Psoas muscle (tissue), 7 donors: ENCODE measurements at regions not wholly inside any gene's neighbourhood (a gene's known extent, or its start where the extent isn't known, plus 50 kb on each side); places are given as distances from the start of the nearest gene placed in this dataset.

ENCODE experiments used
- ATAC-seq, 4 donors: fragments of 200-7000 bp; cut with Tn5 transposase; one replicate each; pipeline ENCODE4 v1.9.1; 2020; ENCODE audit warnings: moderate library complexity in 3 of 4, mild to moderate bottlenecking in 2 of 4
- DNase-seq, 2 donors: peaks; one replicate each; pipeline ENCODE4 v3.0.0-alpha.2; 2020
- H3K27ac ChIP-seq: fragments of 200-600 bp; one replicate; pipeline ENCODE4 v1.8.0; 2022
- H3K27me3 ChIP-seq, 3 donors: fragments of 200-600 bp in 1 of 3; one replicate each; pipeline versions ENCODE4 v1.6.1 to v1.8.0; 2013 to 2022; ENCODE audit warnings: low read length in 2 of 3, mild to moderate bottlenecking in 2 of 3, moderate library complexity in 1 of 3; ENCODE audit not compliant: insufficient read depth in 3 of 3
- H3K36me3 ChIP-seq, 2 donors: fragments of 200-600 bp in 1 of 2; one replicate each; pipeline versions ENCODE4 v1.6.1 to v1.8.0; 2013 to 2022; ENCODE audit warnings: low read depth in 1 of 2, mild to moderate bottlenecking in 1 of 2, moderate library complexity in 1 of 2; ENCODE audit not compliant: insufficient read depth in 1 of 2
- H3K4me1 ChIP-seq: fragments of 200-600 bp; one replicate; pipeline ENCODE4 v1.8.0; 2022
- H3K4me3 ChIP-seq: fragments of 200-600 bp; one replicate; pipeline ENCODE4 v1.8.0; 2022; ENCODE audit warnings: mild to moderate bottlenecking
- H3K9me3 ChIP-seq: fragments of 200-600 bp; one replicate; pipeline ENCODE4 v1.8.0; 2022
- WGBS, 3 donors: extraction: QIAGEN DNeasy Blood & Tissue Kit; methylation state at CpG; one replicate each; pipeline versions ENCODE4 v1.1.6 to v1.1.7; 2013; 5-methylcytosine and 5-hydroxymethylcytosine counted together
- intact Hi-C, 2 donors: fragments of 100-400 bp; cut with DNase I; formaldehyde crosslinking; loops; one replicate each; pipeline versions ENCODE4 v1.11.0 to v1.14.2; 2022
- TF ChIP-seq, protein P1 (sequence below): fragments of 200-600 bp; IDR thresholded peaks from one replicate; pipeline ENCODE4 v1.8.0; 2022; ENCODE audit warnings: antibody characterized with exemption
- donor health status: healthy with polysubstance abuse.
- donor health status: DM: no; HTN: no; CAD: no; lungs with moderate emphysema.
- donor health status: Bipolar disorder and iron deficiency.
- donor health status: healthy.
- donor health status: DM: yes; HTN: yes; CAD: no.
- donor health status: DM: no; HTN: no; CAD: no.
- donor health status: DM: yes; HTN: yes; CAD: no.

DNA sequence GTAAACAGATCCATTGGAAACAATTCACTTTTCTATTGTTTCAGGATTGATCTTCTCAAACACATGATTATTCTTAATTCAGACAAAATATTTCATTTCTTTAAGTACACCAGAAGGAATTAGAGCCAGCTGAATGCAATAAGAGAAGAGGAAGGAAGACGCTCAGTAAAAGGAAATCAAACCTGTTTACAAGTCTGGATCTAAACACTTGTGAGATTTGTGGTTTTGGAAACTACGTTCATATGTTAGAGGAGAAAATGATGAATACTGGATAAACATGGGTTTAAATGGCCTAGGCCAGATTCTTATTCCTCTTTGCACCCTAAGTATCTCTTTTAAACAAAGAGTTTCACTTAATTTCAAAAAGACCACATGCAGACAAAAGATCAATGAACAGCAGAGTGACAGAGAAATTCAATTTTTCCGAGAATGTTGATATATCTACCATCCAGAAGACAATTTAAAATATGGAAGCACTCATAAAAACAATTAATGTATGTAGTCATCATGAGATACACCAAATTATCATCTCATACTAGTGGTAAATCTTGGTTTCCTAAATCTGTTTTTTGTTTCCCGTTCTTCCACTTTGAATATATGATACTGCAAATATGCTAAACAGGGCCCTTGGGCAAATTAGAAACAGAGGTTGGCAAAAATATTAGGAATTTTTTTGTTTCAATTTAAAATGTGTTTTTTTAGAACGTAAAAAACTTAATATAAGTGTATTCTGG, 703.5 kb upstream of the CITED2 start:
- WGBS, 3 donors, result 72 to 77% (median 74%) methylated on average over 5 of the region's 5 CpGs
- Histone ChIP-seq H3K4me3 (no peak overlapping the region), H3K9me3 (no peaks in the 10 kb centered on the region), H3K4me1 (peaks cover 10% of the 10 kb centered on the region), H3K27ac (no peak overlapping the region), H3K36me3 (no peaks in the 10 kb centered on the region), H3K27me3 (no peaks in the 10 kb centered on the region)
- TF ChIP-seq, protein P1, sequence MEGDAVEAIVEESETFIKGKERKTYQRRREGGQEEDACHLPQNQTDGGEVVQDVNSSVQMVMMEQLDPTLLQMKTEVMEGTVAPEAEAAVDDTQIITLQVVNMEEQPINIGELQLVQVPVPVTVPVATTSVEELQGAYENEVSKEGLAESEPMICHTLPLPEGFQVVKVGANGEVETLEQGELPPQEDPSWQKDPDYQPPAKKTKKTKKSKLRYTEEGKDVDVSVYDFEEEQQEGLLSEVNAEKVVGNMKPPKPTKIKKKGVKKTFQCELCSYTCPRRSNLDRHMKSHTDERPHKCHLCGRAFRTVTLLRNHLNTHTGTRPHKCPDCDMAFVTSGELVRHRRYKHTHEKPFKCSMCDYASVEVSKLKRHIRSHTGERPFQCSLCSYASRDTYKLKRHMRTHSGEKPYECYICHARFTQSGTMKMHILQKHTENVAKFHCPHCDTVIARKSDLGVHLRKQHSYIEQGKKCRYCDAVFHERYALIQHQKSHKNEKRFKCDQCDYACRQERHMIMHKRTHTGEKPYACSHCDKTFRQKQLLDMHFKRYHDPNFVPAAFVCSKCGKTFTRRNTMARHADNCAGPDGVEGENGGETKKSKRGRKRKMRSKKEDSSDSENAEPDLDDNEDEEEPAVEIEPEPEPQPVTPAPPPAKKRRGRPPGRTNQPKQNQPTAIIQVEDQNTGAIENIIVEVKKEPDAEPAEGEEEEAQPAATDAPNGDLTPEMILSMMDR, result no peak
- no peak for ATAC-seq
- DNase-seq, result no peak
- intact Hi-C loops, result no loop called here

DNA sequence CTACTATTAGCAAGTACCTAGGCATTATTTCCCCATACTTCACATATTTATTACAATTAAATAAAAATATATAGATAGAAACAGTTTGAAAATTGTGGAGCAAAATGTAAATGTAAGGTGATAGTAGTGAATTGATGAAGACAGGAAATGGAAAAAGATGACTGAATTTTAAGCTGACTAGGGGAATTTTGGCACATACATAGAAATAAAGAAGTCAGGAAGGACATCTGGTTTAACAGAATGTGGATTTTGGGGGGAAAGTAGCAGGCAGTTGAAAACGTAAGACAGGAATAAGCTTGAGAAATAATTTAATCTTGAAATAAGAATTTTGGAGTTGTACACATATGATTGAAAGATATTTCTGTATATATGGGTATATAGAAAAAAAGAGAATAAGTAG, 701.7 kb upstream of the CITED2 start:
- intact Hi-C loops, result no loop called here
- Histone ChIP-seq H3K4me3 (no peak overlapping the region), H3K27ac (no peak overlapping the region), H3K9me3 (no peaks in the 10 kb centered on the region), H3K27me3 (no peaks in the 10 kb centered on the region), H3K4me1 (peaks cover 20% of the 10 kb centered on the region), H3K36me3 (no peaks in the 10 kb centered on the region)
- TF ChIP-seq, protein P1, result no peak
- ATAC-seq (no peak), DNase-seq (no peak)
- WGBS, 3 donors, result 74 to 100% (median 82%) methylated on average over 1 of the region's 1 CpG

DNA sequence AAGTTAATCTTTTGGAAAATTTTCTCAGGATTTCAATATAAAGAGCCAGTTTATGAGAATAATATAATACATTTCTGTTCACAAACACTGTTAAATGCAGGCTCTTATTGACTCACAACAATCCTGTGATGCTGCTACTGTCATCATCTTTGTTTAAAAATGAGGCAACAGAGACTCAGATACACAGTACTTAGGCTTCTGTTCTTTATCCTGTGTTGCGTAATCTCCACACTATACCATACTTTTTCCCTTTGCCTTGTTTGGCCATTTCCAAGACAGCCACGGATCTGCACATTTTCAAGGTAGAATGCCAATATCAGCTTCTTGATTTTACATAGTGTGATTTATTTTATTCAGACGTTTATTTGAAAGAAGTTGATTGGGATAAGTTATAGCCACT, 699.0 kb upstream of the CITED2 start:
- Histone ChIP-seq H3K36me3 (no peaks in the 10 kb centered on the region), H3K4me3 (no peak overlapping the region), H3K4me1 (peaks cover 18% of the 10 kb centered on the region), H3K9me3 (no peaks in the 10 kb centered on the region), H3K27ac (no peak overlapping the region), H3K27me3 (no peaks in the 10 kb centered on the region)
- TF ChIP-seq, protein P1, result no peak
- intact Hi-C loops, result no loop called here
- ATAC-seq, result no peak
- WGBS, 3 donors, result 65 to 76% (median 71%) methylated on average over 3 of the region's 3 CpGs
- no peak for DNase-seq

DNA sequence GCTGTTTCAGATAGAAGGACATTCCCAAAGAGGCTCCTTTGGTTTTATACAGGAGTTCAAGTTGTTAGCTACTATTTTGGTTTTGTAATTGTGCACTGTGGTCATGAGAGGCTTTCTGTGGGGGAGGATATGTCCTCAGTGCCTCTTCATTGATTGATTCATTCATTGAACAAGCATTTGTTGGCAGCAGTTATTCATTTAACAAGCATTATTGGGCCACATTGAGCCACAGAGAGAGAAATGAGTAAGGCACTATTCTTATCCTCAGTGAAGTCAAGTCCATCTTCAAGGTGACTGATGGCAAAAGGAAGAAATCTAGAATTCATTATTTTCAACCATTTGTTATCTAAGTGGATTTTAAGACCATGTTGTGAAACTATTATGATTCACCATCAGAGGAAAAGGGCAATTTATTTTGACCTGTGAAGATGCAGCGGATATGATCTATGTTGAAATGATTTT, 697.2 kb upstream of the CITED2 start:
- H3K9me3 ChIP-seq, result no peaks in the 10 kb centered on the region

More for the DNA sequence above, 697.2 kb upstream of the CITED2 start:
- ATAC-seq (peak in 1 of 4 donors; percentile 40), DNase-seq (no peak)
- H3K36me3 ChIP-seq, result no peaks in the 10 kb centered on the region
- H3K27ac ChIP-seq, result no peak overlapping the region
- 83 to 93% (median 84%) methylated on average over 1 of the region's 1 CpG for WGBS, 3 donors
- TF ChIP-seq, protein P1, result no peak
- no peaks in the 10 kb centered on the region for H3K27me3 ChIP-seq
- no peak overlapping the region for H3K4me3 ChIP-seq
- peaks cover 12% of the 10 kb centered on the region for H3K4me1 ChIP-seq
- intact Hi-C loops, result no loop called here
